ENCODE measurements at regions not wholly inside any gene's neighbourhood (a gene's known extent, or its start where the extent isn't known, plus 50 kb on each side); places are given as distances from the start of the nearest gene placed in this dataset.

- Histone ChIP-seq H3K27me3 (no peaks in the 10 kb centered on the region), H3K9me3 (no peaks in the 10 kb centered on the region), H3K4me1 (no peaks in the 10 kb centered on the region), H3K36me3 (no peaks in the 10 kb centered on the region), H3K27ac (no peak overlapping the region), H3K4me3 (no peak overlapping the region)
- intact Hi-C loops (cut with DNase I): no loop called here
- DNase-seq (peak; percentile 58), ATAC-seq (no peak)
- no peak for TF ChIP-seq CTCF (IDR thresholded peaks at IDR 0.05)
Observed at GRCh38 chr16:87140211-87141200, 176.7 kb downstream of the C16orf95 start.

DNA sequence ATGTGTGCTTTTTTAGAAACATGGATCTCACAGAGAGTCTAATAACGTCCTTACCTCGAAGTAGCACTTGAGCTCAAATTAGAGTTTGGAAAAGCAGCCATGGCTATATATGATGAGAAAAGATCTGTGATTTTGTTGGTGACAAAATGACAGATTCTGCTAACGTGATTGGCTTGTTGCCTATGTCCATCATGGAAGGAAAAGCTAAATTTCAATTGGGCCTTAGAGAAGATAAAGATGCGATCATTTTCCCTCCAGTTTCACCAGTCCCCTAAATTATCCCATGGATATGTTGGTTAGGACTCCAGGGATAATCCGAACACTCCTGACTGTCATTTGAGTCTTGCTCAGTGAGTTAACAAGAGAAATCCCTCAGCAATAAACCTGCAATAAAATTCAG lies 175.8 kb downstream of the C16orf95 start:
- no peaks in the 10 kb centered on the region for H3K36me3 ChIP-seq
- intact Hi-C loops (cut with DNase I): no loop called here
- no peaks in the 10 kb centered on the region for H3K27me3 ChIP-seq
- no peak for DNase-seq
- H3K4me3 ChIP-seq: no peak overlapping the region
- no peak overlapping the region for H3K27ac ChIP-seq
- no peak for TF ChIP-seq CTCF (IDR thresholded peaks at IDR 0.05)
- ATAC-seq: no peak
- H3K9me3 ChIP-seq: no peaks in the 10 kb centered on the region
- no peaks in the 10 kb centered on the region for H3K4me1 ChIP-seq

GRCh38 chr16:87143661-87144121 lies 173.5 kb downstream of the C16orf95 start:
- no peaks in the 10 kb centered on the region for H3K36me3 ChIP-seq
- no peak for TF ChIP-seq CTCF (IDR thresholded peaks at IDR 0.05)
- no peak overlapping the region for H3K27ac ChIP-seq
- peak; percentile 8 for ATAC-seq
- no peaks in the 10 kb centered on the region for H3K27me3 ChIP-seq
- H3K9me3 ChIP-seq: no peaks in the 10 kb centered on the region
- H3K4me3 ChIP-seq: no peak overlapping the region
- no peaks in the 10 kb centered on the region for H3K4me1 ChIP-seq
- intact Hi-C loops (cut with DNase I): no loop called here
- peak; percentile 57 for DNase-seq

- DNase-seq (no peak), ATAC-seq (no peak)
- Histone ChIP-seq H3K4me3 (no peak overlapping the region), H3K27me3 (no peaks in the 10 kb centered on the region), H3K36me3 (no peaks in the 10 kb centered on the region), H3K27ac (no peak overlapping the region), H3K9me3 (no peaks in the 10 kb centered on the region), H3K4me1 (no peaks in the 10 kb centered on the region)
- intact Hi-C loops (cut with DNase I): no loop called here
- TF ChIP-seq CTCF (IDR thresholded peaks at IDR 0.05): no peak
Observed at GRCh38 chr16:87144232-87144631, 173.0 kb downstream of the C16orf95 start.

- Histone ChIP-seq H3K27me3 (no peaks in the 10 kb centered on the region), H3K4me1 (no peaks in the 10 kb centered on the region), H3K9me3 (no peaks in the 10 kb centered on the region), H3K27ac (no peak overlapping the region), H3K4me3 (no peak overlapping the region), H3K36me3 (no peaks in the 10 kb centered on the region)
- intact Hi-C loops (cut with DNase I): no loop called here
- DNase-seq (peak; percentile 42), ATAC-seq (peak; percentile 45)
- no peak for TF ChIP-seq CTCF (IDR thresholded peaks at IDR 0.05)
Observed at GRCh38 chr16:87145181-87146176, 171.7 kb downstream of the C16orf95 start.

All from upper lobe of right lung (tissue), 1 donor.